ENCODE measurements at regions not wholly inside any gene's neighbourhood (a gene's known extent, or its start where the extent isn't known, plus 50 kb on each side); places are given as distances from the start of the nearest gene placed in this dataset.
A peak's percentile ranks its signal among the peaks of the same experiment; 100 is the strongest.

DNA sequence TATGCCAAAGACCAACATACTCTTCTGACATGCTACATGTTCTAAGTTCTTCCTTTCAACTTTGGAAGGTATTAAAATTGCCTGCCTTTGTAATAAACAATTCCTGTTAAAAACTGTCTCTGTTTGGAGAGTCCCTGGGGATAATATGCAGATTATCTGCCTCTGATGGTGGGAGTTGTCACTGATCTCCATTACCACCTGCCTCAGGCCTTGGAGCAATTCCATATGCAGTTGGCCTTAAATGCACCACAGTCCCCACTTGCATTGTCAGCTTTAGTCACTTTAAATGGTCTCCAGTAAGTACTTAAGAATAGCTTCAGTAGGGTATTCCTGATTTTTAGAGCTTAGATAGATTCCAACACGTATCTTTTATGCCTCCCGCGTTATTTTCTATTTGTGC lies 121.1 kb upstream of the GOLIM4 start:
- no peaks in the 10 kb centered on the region for H3K36me3 ChIP-seq (replicated peaks; ENCODE audit: control insufficient read depth, insufficient read depth, low read length)
- no peaks in the 10 kb centered on the region for H3K27me3 ChIP-seq (ENCODE audit: control insufficient read depth, insufficient read depth, low read length)
- DNase-seq = no peak
- no peak overlapping the region for H3K4me3 ChIP-seq (ENCODE audit: insufficient read depth, low read depth, low read length)

DNA sequence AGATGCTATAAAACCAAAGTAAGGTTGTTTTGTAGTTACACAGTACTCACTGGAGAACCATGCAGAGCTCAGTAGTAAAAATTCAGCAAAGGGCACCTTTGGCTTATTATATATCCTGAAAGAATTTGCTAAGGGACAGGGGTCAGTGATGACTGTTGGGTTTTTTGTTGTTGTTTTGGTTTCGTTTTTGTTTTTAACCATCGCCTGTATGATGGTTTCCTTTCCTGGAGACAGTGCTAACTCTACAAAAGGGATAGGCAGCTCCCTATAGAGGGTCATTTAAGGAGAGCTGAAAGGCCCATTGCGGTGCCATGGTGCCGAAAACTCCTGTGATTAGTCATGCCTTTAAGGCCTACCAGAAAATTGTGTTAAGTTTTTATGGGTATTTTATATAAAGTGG lies 118.2 kb upstream of the GOLIM4 start:
- DNase-seq = no peak
- Histone ChIP-seq H3K36me3 (replicated peaks; ENCODE audit: control insufficient read depth, insufficient read depth, low read length) (no peaks in the 10 kb centered on the region), H3K4me3 (ENCODE audit: insufficient read depth, low read depth, low read length) (no peak overlapping the region), H3K27me3 (ENCODE audit: control insufficient read depth, insufficient read depth, low read length) (no peaks in the 10 kb centered on the region)

DNA sequence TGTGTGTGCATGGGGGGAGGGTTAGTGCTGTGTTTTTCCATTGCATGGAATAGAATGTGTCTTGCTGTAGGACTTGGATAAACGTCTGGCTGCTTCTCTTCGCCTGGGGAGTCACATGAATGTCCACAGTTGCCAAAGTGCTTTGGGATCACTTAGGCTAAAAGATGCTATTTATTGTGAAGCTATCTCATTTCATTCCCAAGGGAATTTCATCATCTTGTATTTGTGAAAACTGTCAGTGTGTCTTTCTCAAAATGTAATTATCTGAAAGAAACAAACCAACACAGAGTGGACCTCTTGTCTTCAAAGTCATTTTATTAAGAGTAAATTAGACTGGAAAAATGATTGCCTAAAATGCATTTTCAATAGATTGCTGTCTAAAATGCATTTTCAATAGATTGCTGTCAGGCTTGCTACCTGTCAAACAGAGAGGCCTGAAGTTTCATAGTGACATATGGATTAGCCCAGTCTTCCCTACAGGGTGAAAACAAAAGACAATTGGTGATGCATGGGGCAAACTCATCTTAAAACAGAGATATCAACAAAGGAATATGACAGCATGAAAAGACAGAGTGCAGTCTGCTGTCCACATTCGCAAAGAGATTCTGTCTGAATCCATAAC lies 117.1 kb upstream of the GOLIM4 start:
- no peak for DNase-seq
- Histone ChIP-seq H3K36me3 (replicated peaks; ENCODE audit: control insufficient read depth, insufficient read depth, low read length) (no peaks in the 10 kb centered on the region), H3K4me3 (ENCODE audit: insufficient read depth, low read depth, low read length) (no peak overlapping the region), H3K27me3 (ENCODE audit: control insufficient read depth, insufficient read depth, low read length) (no peaks in the 10 kb centered on the region)

DNA sequence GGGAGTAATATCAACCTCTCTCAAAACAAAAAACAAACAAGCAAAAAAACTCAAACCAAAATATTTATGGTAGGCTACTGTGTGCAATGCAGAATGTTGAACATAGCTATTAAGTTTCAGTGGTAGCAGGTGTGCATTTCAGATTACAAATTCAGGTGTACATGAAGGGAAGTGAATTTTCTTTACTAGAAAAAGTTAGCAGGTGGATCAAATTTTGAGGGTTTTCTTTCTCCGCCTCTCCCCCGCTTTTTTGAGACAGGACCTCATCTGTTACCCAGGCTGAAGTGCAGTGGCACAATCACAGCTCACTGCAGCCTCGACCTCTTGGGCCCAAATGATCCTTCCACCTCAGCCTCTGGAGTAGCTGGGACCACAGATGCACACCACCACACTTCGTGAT lies 109.7 kb upstream of the GOLIM4 start:
- no peaks in the 10 kb centered on the region; the same call in 1 of the 2 replicates for H3K27me3 ChIP-seq (ENCODE audit: control insufficient read depth, insufficient read depth, low read length)
- no peak for DNase-seq

DNA sequence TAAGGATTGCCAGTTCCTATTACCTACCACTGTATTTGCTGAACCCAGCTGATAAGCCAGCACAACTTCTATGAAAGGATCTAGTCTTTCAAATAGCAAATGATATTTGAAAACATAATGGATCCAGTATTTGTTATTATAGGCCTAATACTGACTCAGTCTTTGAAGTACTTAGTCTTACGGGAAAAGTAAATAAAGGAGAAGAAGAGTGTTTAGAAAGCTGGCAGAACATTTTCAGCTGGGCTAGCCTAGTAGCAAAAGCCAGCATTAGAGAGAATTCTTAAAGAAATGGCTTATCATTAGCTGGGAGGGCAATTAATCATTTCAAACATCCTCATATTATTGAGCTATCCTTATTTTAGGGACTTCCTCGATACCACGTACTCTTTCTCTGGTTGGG lies 101.4 kb upstream of the GOLIM4 start:
- Histone ChIP-seq H3K27me3 (ENCODE audit: control insufficient read depth, insufficient read depth, low read length) (no peaks in the 10 kb centered on the region; the same call in 1 of the 2 replicates), H3K36me3 (replicated peaks; ENCODE audit: control insufficient read depth, insufficient read depth, low read length) (no peaks in the 10 kb centered on the region), H3K4me3 (ENCODE audit: insufficient read depth, low read depth, low read length) (no peak overlapping the region)
- DNase-seq = no peak

More for the DNA sequence above, 109.7 kb upstream of the GOLIM4 start:
- Histone ChIP-seq H3K4me3 (ENCODE audit: insufficient read depth, low read depth, low read length) (no peak overlapping the region), H3K36me3 (replicated peaks; ENCODE audit: control insufficient read depth, insufficient read depth, low read length) (no peaks in the 10 kb centered on the region)

DNA sequence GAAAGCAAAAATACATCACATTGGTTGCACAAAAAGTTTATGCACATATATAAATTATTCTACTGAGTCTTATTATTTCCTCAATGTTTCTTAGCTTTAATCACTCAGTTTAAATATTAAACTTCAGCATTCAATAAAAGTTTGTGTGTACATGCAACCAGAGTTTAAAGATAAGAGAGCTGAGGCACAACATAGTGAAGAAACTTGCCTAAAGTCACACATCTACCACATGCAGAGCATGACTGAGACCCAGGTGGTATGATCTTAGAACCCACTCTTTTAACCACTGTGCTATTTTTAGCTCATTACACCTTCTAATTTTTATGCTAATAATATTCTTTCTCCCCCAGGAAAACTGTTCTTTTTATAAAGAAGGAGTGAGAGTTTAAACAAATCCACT lies 96.1 kb upstream of the GOLIM4 start:
- Histone ChIP-seq H3K4me3 (ENCODE audit: insufficient read depth, low read depth, low read length) (no peak overlapping the region), H3K27me3 (ENCODE audit: control insufficient read depth, insufficient read depth, low read length) (no peaks in the 10 kb centered on the region), H3K36me3 (replicated peaks; ENCODE audit: control insufficient read depth, insufficient read depth, low read length) (no peaks in the 10 kb centered on the region)
- no peak for DNase-seq

DNA sequence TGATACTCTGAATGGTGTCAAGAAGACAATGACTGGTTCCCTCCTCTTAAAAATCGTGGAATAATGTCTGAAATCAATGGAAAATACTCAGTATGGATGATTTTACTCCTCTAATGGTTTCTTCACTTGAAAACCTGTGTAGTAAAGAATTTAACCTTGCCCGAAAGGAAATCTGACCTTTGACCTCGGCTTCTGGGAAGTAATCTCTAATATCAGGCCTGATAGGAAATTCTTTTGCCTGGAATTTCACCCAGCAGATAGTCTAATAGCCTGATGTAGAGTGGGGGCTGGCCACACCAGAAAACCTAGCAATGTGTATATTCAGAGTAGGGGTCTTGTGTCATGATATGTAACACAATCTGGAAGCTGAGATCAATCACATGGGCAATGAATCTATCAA lies 91.5 kb upstream of the GOLIM4 start:
- no peak for DNase-seq
- Histone ChIP-seq H3K27me3 (ENCODE audit: control insufficient read depth, insufficient read depth, low read length) (no peaks in the 10 kb centered on the region), H3K36me3 (replicated peaks; ENCODE audit: control insufficient read depth, insufficient read depth, low read length) (no peaks in the 10 kb centered on the region), H3K4me3 (ENCODE audit: insufficient read depth, low read depth, low read length) (no peak overlapping the region)

DNA sequence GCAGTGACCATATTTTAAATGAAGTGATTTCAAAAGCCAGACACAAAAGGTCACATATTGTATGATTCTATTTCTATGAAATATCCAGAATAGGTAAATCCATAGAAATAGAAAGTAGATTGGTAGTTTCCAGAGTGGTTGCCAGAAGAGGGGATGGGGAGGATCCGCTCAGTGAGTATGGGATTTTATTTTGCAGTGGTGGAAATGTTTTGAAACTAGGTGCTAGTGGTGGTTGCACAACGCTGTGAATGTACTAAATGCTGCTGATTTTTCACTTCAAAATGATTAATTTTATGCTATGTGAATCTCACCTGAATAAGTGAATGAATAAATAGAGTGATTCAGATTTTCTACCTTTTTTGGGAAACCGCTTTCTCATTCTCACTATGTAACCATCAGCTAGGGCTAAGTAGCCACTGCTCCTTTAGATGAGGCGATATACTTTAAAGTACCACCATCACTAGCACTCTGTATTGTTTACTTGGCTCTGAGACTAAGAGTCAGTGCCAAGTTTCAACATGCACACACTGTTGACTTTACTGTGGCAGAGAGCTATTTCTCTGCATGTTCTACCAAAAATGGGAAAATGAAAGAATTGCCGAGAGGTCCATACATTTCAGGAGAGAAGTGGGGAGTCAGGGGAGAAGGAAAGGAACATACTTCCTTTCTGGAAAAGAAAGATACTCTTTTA lies 90.7 kb upstream of the GOLIM4 start:
- H3K4me3 ChIP-seq (ENCODE audit: insufficient read depth, low read depth, low read length) = no peak overlapping the region
- DNase-seq = no peak
- H3K36me3 ChIP-seq (replicated peaks; ENCODE audit: control insufficient read depth, insufficient read depth, low read length) = no peaks in the 10 kb centered on the region
- H3K27me3 ChIP-seq (ENCODE audit: control insufficient read depth, insufficient read depth, low read length) = no peaks in the 10 kb centered on the region

DNA sequence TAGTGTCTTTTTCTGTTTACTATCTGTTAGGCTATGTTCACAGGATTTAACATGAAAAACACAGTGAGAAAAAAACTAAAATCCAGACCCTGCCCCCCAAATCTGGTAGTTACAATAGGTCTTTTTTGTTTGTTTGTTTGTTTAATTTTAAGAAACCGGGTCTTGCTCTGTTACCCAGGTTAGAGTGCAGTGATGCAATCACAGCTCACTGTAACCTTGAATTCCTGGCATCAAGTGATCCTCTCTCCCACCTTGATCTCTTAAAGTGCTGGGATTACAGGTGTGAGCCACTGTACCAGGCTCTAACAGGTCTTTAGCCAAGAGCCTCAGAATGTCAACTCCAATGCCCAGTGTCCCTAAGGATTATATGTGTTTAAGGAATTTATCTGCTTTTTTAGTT lies 88.0 kb upstream of the GOLIM4 start:
- Histone ChIP-seq H3K36me3 (replicated peaks; ENCODE audit: control insufficient read depth, insufficient read depth, low read length) (no peaks in the 10 kb centered on the region), H3K4me3 (ENCODE audit: insufficient read depth, low read depth, low read length) (no peak overlapping the region), H3K27me3 (ENCODE audit: control insufficient read depth, insufficient read depth, low read length) (no peaks in the 10 kb centered on the region)
- DNase-seq = no peak

DNA sequence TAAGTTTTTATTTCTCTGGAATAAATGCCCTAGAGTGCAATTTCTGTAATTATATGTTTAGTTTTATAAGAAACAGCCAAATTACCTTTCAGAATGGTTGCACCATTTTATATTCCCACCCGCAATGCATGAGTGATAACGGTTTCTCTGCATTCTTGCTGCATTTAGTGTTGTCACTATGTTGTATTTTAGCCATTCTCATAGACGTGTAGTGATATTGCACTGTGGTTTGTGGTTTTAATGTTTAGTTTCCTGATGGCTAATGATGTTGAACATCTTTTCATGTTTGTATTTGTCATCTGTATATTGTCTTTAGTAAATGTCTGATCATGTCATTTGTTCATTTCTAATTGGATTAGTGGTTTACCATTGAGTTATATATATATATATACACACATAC lies 73.0 kb upstream of the GOLIM4 start:
- Histone ChIP-seq H3K36me3 (replicated peaks; ENCODE audit: control insufficient read depth, insufficient read depth, low read length) (no peaks in the 10 kb centered on the region), H3K4me3 (ENCODE audit: insufficient read depth, low read depth, low read length) (no peak overlapping the region), H3K27me3 (ENCODE audit: control insufficient read depth, insufficient read depth, low read length) (no peaks in the 10 kb centered on the region)
- no peak for DNase-seq

DNA sequence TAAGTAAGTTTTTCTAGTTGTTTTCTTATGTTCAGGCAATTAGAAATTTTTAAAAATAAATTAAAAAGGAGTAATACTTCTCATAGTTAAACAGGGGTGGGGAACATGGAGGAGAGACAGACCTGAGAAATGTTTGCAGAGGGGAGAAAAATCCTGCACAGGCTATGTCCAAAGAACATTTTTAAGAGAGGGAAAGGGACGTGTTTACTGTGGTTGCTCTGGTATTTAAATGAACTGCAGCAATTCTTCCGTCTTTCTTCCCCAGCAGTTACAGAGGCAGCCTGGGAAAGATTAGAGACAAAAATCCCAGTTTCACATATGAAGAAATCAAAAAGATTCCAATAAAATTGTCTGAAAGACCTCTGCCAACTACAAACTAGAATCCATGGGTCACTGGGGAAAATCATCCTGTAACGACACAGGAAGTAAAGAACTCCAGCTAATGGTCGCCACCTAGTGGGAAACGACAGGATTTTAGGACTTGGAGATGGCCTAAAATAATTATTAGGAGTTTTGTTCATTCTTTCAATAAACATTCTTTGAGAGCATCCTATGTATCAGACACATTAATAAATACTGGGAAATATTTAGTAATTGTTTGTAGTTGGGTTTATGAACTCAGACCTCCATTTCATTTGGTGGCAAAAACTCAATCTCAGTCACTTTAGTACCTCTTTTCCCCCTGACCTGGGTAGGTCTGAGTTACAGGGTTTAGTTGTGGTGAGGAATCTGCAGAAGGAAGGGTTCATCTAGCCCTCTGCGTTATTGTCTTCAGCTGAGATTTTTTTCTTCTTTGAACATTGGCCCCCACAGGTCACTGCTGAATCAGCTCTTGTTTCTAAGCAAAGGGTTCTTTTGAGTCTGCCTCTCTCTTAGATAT lies 69.9 kb upstream of the GOLIM4 start:
- no peak overlapping the region for H3K4me3 ChIP-seq (ENCODE audit: insufficient read depth, low read depth, low read length)
- H3K36me3 ChIP-seq (replicated peaks; ENCODE audit: control insufficient read depth, insufficient read depth, low read length) = no peaks in the 10 kb centered on the region
- peak; percentile 59 for DNase-seq
- no peaks in the 10 kb centered on the region for H3K27me3 ChIP-seq (ENCODE audit: control insufficient read depth, insufficient read depth, low read length)

DNA sequence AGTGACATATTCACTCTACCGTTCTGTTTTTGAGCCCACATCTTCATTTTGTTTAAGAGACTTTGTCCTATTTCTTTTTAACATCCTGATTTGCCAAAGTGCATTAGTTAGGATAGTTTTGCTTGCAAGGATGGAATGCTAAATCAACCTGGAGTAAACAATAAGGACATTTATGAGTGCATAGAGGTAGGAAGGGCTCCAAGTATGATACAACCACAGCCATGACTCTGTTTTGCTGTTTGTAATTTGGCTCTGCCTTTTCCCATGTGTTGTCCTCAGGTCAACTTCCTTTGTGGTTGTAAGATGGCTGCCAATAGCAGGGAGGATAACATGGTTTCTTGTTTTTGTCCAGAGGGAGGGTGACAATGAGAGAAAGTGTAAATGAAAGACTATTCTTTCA lies 66.4 kb upstream of the GOLIM4 start:
- H3K4me3 ChIP-seq (ENCODE audit: insufficient read depth, low read depth, low read length) = no peak overlapping the region
- no peaks in the 10 kb centered on the region; the same call in 1 of the 2 replicates for H3K36me3 ChIP-seq (replicated peaks; ENCODE audit: control insufficient read depth, insufficient read depth, low read length)
- no peak for DNase-seq
- H3K27me3 ChIP-seq (ENCODE audit: control insufficient read depth, insufficient read depth, low read length) = no peaks in the 10 kb centered on the region

DNA sequence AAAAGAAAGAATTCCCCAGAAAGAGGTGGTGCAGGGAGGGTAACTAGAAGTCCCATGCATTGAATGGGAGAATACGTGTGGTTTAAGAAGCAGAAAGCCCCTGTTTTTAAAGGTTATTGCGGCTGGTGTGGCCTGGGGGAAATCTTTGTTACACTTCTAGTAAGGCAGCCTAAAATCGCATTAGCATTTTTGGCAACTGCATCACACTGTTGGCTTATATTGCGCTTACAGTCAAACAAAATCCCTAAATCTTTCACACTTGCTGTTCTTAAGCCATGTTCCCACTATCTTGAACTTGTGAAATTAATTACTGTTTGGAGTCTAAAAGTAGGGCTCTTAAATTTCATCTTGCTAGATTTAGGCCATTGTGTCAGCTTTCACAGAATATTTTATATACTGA lies 66.0 kb upstream of the GOLIM4 start:
- Histone ChIP-seq H3K27me3 (ENCODE audit: control insufficient read depth, insufficient read depth, low read length) (no peaks in the 10 kb centered on the region), H3K4me3 (ENCODE audit: insufficient read depth, low read depth, low read length) (no peak overlapping the region), H3K36me3 (replicated peaks; ENCODE audit: control insufficient read depth, insufficient read depth, low read length) (no peaks in the 10 kb centered on the region; the same call in 1 of the 2 replicates)
- no peak for DNase-seq

DNA sequence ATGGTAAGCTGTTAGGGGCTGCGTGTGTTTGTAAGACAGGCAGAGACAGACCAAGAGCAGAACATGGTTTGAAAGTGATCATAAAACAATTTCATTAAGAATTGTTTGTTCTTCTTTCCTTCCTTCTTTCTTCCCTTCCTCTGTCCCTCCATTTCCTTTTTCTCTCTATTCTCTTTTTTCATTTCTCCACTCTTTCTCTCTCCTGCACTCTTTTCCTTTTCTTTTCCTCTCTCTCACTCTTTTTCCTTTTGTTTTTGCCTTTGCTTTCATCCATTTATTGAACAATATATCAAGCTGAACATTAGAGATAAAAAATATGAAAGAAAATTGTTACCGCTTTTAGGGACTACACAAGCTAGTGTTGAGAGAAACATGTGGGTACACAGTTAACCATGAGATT lies 62.2 kb upstream of the GOLIM4 start:
- no peaks in the 10 kb centered on the region; the same call in 1 of the 2 replicates for H3K36me3 ChIP-seq (replicated peaks; ENCODE audit: control insufficient read depth, insufficient read depth, low read length)
- H3K4me3 ChIP-seq (ENCODE audit: insufficient read depth, low read depth, low read length) = no peak overlapping the region
- DNase-seq = no peak
- no peaks in the 10 kb centered on the region for H3K27me3 ChIP-seq (ENCODE audit: control insufficient read depth, insufficient read depth, low read length)
